ENCODE measurements at regions not wholly inside any gene's neighbourhood (a gene's known extent, or its start where the extent isn't known, plus 50 kb on each side); places are given as distances from the start of the nearest gene placed in this dataset.

DNA sequence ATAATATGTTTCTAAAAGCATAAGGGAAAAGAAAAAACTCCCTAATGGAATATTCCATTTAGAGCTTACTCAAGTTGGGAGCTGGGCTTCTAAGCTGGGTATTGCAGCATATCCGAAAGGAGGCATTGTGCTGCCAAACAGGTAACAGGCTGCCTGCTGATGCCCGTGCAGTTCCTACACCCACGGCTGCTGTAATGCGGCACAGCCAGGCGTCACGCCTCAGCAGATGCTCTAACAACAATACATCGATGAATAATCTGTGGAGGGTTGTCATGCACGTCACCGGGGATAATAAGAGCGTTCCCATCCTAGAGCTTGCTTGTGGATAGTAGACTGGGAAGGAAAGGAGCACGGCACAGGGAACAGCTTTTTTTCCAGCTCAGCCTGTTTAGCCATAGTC is 1582.1 kb upstream of the SLC10A2 start:
- H3K4me3 ChIP-seq (ENCODE audit: low read depth, low read length), result no peak overlapping the region
- TF ChIP-seq, protein P1, sequence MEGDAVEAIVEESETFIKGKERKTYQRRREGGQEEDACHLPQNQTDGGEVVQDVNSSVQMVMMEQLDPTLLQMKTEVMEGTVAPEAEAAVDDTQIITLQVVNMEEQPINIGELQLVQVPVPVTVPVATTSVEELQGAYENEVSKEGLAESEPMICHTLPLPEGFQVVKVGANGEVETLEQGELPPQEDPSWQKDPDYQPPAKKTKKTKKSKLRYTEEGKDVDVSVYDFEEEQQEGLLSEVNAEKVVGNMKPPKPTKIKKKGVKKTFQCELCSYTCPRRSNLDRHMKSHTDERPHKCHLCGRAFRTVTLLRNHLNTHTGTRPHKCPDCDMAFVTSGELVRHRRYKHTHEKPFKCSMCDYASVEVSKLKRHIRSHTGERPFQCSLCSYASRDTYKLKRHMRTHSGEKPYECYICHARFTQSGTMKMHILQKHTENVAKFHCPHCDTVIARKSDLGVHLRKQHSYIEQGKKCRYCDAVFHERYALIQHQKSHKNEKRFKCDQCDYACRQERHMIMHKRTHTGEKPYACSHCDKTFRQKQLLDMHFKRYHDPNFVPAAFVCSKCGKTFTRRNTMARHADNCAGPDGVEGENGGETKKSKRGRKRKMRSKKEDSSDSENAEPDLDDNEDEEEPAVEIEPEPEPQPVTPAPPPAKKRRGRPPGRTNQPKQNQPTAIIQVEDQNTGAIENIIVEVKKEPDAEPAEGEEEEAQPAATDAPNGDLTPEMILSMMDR (IDR thresholded peaks at IDR 0.05; ENCODE audit: control insufficient read depth, extremely low read depth, insufficient read depth), result no peak
- DNase-seq (ENCODE audit: low read depth), result no peak

DNA sequence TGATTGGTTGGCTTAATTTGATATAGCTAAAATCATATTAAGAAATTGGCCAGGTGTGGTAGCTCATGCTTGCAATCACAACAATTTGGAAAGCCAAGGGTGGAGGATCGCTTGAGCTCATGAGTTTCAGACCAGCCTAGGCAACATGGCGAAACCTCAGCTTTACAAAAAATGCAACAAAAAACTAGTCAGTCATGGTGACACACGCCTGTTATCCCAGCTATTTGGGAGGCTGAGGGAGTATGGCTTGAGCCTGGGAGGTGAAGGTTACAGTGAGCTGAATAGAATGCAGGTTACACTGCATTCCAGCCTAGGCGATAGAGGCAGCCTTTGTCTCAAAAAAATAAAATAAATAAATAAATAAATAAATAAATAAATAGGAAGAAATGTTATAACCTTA is 1579.6 kb upstream of the SLC10A2 start:
- no peak for DNase-seq (ENCODE audit: low read depth)
- TF ChIP-seq, protein P1 (IDR thresholded peaks at IDR 0.05; ENCODE audit: control insufficient read depth, extremely low read depth, insufficient read depth), result no peak
- H3K4me3 ChIP-seq (ENCODE audit: low read depth, low read length), result no peak overlapping the region

DNA sequence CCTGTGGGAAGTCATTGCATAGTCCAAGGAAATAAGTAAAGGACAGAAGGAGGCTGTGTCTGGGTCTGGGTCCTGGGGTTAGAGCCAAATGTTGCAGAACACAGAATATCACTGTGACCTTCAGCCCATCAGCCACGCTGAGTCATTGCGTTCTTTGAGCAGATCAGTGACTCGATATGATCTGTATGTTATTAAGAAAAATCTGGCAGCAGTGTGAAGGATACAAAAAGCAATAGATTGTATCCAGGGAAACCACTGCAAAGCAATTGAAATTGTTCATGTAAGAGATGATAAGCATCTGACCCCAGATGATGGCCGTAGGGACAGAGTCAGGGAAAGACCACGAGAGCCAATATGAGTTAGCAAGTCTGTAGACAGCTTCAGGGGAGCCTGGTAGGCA is 1575.1 kb upstream of the SLC10A2 start:
- TF ChIP-seq, protein P1 (IDR thresholded peaks at IDR 0.05; ENCODE audit: control insufficient read depth, extremely low read depth, insufficient read depth), result no peak
- H3K4me3 ChIP-seq (ENCODE audit: low read depth, low read length), result no peak overlapping the region
- DNase-seq (ENCODE audit: low read depth), result no peak

DNA sequence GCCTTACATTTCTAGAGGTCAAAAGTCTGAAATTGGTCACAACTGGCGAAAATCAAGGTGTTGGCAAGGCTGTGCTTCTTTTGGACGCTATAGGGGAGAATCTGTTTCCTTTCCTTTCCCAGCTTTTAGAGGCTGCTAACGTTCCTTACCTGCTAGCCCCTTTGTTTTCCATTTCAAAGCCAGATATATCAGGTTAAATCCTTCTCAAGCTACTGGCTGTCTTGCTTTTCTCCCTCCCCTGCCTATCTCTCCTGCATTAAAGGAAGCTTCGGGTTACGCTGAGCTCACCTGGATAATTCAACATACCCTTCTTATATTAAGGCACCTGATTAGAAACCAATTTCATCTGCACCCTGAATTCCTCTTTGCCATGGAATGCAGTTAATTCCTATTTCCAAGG is 1569.7 kb upstream of the SLC10A2 start:
- TF ChIP-seq, protein P1 (IDR thresholded peaks at IDR 0.05; ENCODE audit: control insufficient read depth, extremely low read depth, insufficient read depth), result no peak
- no peak overlapping the region for H3K4me3 ChIP-seq (ENCODE audit: low read depth, low read length)
- no peak for DNase-seq (ENCODE audit: low read depth)

DNA sequence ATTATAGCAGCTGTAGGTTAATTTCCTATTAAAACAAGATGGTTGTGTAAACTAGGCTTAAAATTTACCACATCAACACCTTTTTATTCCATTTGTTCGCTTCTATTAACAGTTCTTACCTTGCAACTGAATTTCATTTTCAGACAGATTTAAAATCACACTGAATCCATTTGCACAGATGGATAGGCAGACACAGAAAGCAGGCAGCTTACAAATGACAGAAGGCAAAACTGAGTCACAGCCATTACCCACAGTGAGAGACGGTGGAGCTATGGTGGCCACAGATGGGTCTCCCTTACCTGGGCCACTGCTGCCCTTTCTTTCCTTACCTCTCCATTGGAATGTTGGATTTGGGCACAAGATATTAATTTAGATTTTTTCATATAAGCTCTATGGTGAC is 1567.8 kb upstream of the SLC10A2 start:
- no peak for DNase-seq (ENCODE audit: low read depth)
- no peak overlapping the region for H3K4me3 ChIP-seq (ENCODE audit: low read depth, low read length)
- TF ChIP-seq, protein P1 (IDR thresholded peaks at IDR 0.05; ENCODE audit: control insufficient read depth, extremely low read depth, insufficient read depth), result no peak

DNA sequence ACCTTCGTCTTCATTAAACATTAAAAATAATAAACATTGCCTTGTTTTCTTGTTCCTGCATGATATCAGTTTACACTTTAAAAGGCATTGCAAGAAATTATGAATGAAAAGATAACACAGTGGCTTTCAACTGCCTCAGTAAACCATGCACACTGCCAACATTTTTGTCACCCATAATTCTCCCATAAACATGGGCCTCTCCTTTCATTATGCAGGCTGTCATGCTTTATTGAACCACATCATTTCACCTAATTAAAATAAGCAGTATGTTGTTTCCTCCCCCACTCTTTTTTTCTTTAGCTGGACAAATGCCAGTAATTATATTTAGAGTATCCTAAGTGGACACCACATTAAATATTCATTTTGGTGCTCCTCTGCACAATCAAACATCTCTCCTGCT is 1566.5 kb upstream of the SLC10A2 start:
- H3K4me3 ChIP-seq (ENCODE audit: low read depth, low read length), result no peak overlapping the region
- DNase-seq (ENCODE audit: low read depth), result no peak
- TF ChIP-seq, protein P1 (IDR thresholded peaks at IDR 0.05; ENCODE audit: control insufficient read depth, extremely low read depth, insufficient read depth), result no peak

DNA sequence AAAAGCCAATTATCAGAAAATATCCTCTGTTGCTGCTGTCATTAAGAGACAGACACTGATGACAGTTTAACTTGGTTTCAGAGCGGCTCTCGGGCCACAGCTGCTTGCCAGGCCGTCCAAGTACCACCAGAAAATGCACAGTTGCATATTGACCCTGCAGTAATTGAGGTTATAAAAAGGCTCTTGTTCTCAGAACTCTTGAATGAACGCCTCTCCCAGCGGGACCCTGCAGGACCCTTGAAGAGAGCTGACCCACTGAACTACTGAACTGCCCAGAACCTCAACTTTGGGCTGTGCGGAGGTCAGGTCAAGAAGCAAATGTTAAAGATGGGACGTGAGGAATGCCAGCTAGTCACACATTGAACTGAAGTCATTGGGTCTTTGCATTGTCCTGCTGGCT is 1559.0 kb upstream of the SLC10A2 start:
- TF ChIP-seq, protein P1 (IDR thresholded peaks at IDR 0.05; ENCODE audit: control insufficient read depth, extremely low read depth, insufficient read depth), result no peak
- no peak for DNase-seq (ENCODE audit: low read depth)
- H3K4me3 ChIP-seq (ENCODE audit: low read depth, low read length), result no peak overlapping the region

Data from LNCaP clone FGC (cell line).